GM23338 (cell line): ENCODE measurements at regions not wholly inside any gene's neighbourhood (a gene's known extent, or its start where the extent isn't known, plus 50 kb on each side); places are given as distances from the start of the nearest gene placed in this dataset.

Source experiments
- ATAC-seq: fragments of 200-7000 bp; cut with Tn5 transposase; 3 replicates; pipeline ENCODE4 v1.9.1; 2020
- DNase-seq: peaks from one replicate; pipeline ENCODE4 v3.0.0-alpha.2; 2015; ENCODE audit warnings: low spot score
- H2AFZ ChIP-seq: fragments of 200-600 bp; sonication (generic); 2 replicates; pipeline ENCODE4 v1.8.0; 2016; ENCODE audit warnings: antibody characterized with exemption, mild to moderate bottlenecking, moderate library complexity
- H3F3A ChIP-seq: fragments of 200-600 bp; sonication (generic); replicated peaks from 2 replicates; pipeline ENCODE4 v1.8.0; 2017; ENCODE audit warnings: antibody characterized with exemption, mixed run types, low read depth
- H3K27ac ChIP-seq: fragments of 200-600 bp; sonication (generic); 2 replicates; pipeline ENCODE4 v1.6.1; 2016; ENCODE audit warnings: low read depth
- H3K27me3 ChIP-seq: fragments of 200-600 bp; sonication (generic); 2 replicates; pipeline ENCODE4 v1.8.0; 2016; ENCODE audit warnings: mild to moderate bottlenecking, mixed run types, moderate library complexity; ENCODE audit not compliant: insufficient read depth
- H3K36me3 ChIP-seq: fragments of 200-600 bp; sonication (generic); 2 replicates; pipeline ENCODE4 v1.8.0; 2016; ENCODE audit warnings: mild to moderate bottlenecking; ENCODE audit not compliant: insufficient read depth
- H3K4me1 ChIP-seq: fragments of 200-600 bp; sonication (generic); 2 replicates; pipeline ENCODE4 v1.8.0; 2016; ENCODE audit warnings: mild to moderate bottlenecking, moderate library complexity; ENCODE audit not compliant: insufficient read depth
- H3K4me2 ChIP-seq: fragments of 200-600 bp; sonication (generic); 2 replicates; pipeline ENCODE4 v1.7.1; 2017; ENCODE audit warnings: mixed run types
- H3K4me3 ChIP-seq: fragments of 200-600 bp; sonication (generic); 2 replicates; pipeline ENCODE4 v1.6.1; 2016; ENCODE audit warnings: mixed run types
- H3K79me2 ChIP-seq: fragments of 200-600 bp; sonication (generic); replicated peaks from 2 replicates; pipeline ENCODE4 v1.8.0; 2017; ENCODE audit warnings: mild to moderate bottlenecking; ENCODE audit not compliant: insufficient read depth
- H3K9me2 ChIP-seq: fragments of 200-600 bp; sonication (generic); 2 replicates; pipeline ENCODE4 v1.8.0; 2017; ENCODE audit not compliant: insufficient read depth
- H4K20me1 ChIP-seq: fragments of 200-600 bp; sonication (generic); replicated peaks from 2 replicates; pipeline ENCODE4 v1.8.0; 2017; ENCODE audit warnings: mild to moderate bottlenecking; ENCODE audit not compliant: insufficient read depth
- H3K27ac Mint-ChIP-seq: 2 replicates; pipeline ENCODE4 v1.8.0; 2020; ENCODE audit warnings: inconsistent platforms, mild to moderate bottlenecking, moderate library complexity, mixed read lengths
- H3K27me3 Mint-ChIP-seq: 3 replicates; pipeline ENCODE4 v1.8.0; 2022; ENCODE audit warnings: low read depth, mild to moderate bottlenecking, moderate library complexity, mixed read lengths, inconsistent platforms; ENCODE audit not compliant: insufficient read depth, poor library complexity
- H3K36me3 Mint-ChIP-seq: 3 replicates; pipeline ENCODE4 v1.8.0; 2021; ENCODE audit warnings: low read depth, mild to moderate bottlenecking, inconsistent platforms, moderate library complexity, mixed read lengths
- H3K4me1 Mint-ChIP-seq: 3 replicates; pipeline ENCODE4 v1.8.0; 2020; ENCODE audit warnings: mild to moderate bottlenecking, inconsistent platforms, mixed read lengths
- H3K4me3 Mint-ChIP-seq: 3 replicates; pipeline ENCODE4 v1.8.0; 2021; ENCODE audit warnings: moderate library complexity, mild to moderate bottlenecking, inconsistent platforms, mixed read lengths
- H3K9me3 Mint-ChIP-seq: 3 replicates; pipeline ENCODE4 v1.8.0; 2020; ENCODE audit warnings: moderate library complexity, mild to moderate bottlenecking, inconsistent platforms, mixed read lengths
- CREB1 ChIP-seq: fragments of 250-450 bp; sonication (Bioruptor Pico); IDR thresholded peaks from 2 replicates; pipeline ENCODE4 v1.5.0; 2020; ENCODE audit warnings: low read depth, mild to moderate bottlenecking, moderate library complexity
- CTCF ChIP-seq, 2 experiments: fragments of 200-600 bp in 1 of 2; sonication (generic) in 1 of 2; conservative IDR thresholded peaks; 2 replicates each; pipeline versions ENCODE4 v1.5.1 to v1.6.1; 2016 to 2017; ENCODE audit warnings: antibody characterized with exemption in 2 of 2, low read depth in 2 of 2, mild to moderate bottlenecking in 2 of 2, moderate library complexity in 1 of 2
- ETS1 ChIP-seq: IDR thresholded peaks from 2 replicates; pipeline ENCODE4 v1.6.1; 2016; ENCODE audit warnings: antibody characterized with exemption
- EZH2 ChIP-seq: fragments of 200-600 bp; sonication (generic); IDR thresholded peaks from one replicate; pipeline ENCODE4 v1.8.0; 2017; ENCODE audit warnings: antibody characterized with exemption, mild to moderate bottlenecking, low read depth; ENCODE audit not compliant: unreplicated experiment
- JUNB ChIP-seq: IDR thresholded peaks from one replicate; pipeline ENCODE4 v1.6.1; 2016; ENCODE audit warnings: antibody characterized with exemption; ENCODE audit not compliant: unreplicated experiment
- POLR2AphosphoS5 ChIP-seq: IDR thresholded peaks from 2 replicates; pipeline ENCODE4 v1.6.1; 2016; ENCODE audit warnings: antibody characterized with exemption, low read depth
- REST ChIP-seq: IDR thresholded peaks from one replicate; pipeline ENCODE4 v1.6.1; 2018; ENCODE audit warnings: antibody characterized with exemption; ENCODE audit not compliant: unreplicated experiment
- STAT1 ChIP-seq: IDR thresholded peaks from one replicate; pipeline ENCODE4 v1.6.1; 2016; ENCODE audit warnings: antibody characterized with exemption; ENCODE audit not compliant: unreplicated experiment
- ZNF462 ChIP-seq: fragments of 250-450 bp; sonication (Bioruptor Pico); IDR thresholded peaks from 2 replicates; pipeline ENCODE4 v1.5.0; 2020; ENCODE audit warnings: mild to moderate bottlenecking, moderate library complexity

GRCh38 chrX:67784712-67785111 lies 240.9 kb downstream of the AR start:
- Mint-ChIP-seq H3K27ac (no peak overlapping the region), H3K4me3 (no peak overlapping the region), H3K9me3 (no peaks in the 10 kb centered on the region), H3K36me3 (no peaks in the 10 kb centered on the region), H3K4me1 (no peaks in the 10 kb centered on the region), H3K27me3 (peaks cover 2% of the 10 kb centered on the region)
- Histone ChIP-seq H3K4me2 (no peak overlapping the region), H3K36me3 (no peaks in the 10 kb centered on the region), H4K20me1 (no peaks in the 10 kb centered on the region), H2AFZ (no peak overlapping the region), H3K4me1 (no peaks in the 10 kb centered on the region), H3K79me2 (no peaks in the 10 kb centered on the region), H3K27me3 (no peaks in the 10 kb centered on the region), H3K27ac (no peak overlapping the region), H3K4me3 (no peak overlapping the region), H3K9me2 (no peaks in the 10 kb centered on the region), H3F3A (no peaks in the 10 kb centered on the region)
- TF ChIP-seq REST (no peak), CTCF (conservative IDR thresholded peaks at IDR 0.05; ENCODE audit: low read depth in 2 of 2) (no peak), ZNF462 (CRISPR knock-in tag) (no peak), STAT1 (no peak), EZH2 (no peak), POLR2AphosphoS5 (no peak), CREB1 (CRISPR knock-in tag) (no peak), ETS1 (no peak), JUNB (no peak)
- DNase-seq (no peak), ATAC-seq (no peak)
